ENCODE measurements at regions not wholly inside any gene's neighbourhood (a gene's known extent, or its start where the extent isn't known, plus 50 kb on each side); places are given as distances from the start of the nearest gene placed in this dataset.

DNA sequence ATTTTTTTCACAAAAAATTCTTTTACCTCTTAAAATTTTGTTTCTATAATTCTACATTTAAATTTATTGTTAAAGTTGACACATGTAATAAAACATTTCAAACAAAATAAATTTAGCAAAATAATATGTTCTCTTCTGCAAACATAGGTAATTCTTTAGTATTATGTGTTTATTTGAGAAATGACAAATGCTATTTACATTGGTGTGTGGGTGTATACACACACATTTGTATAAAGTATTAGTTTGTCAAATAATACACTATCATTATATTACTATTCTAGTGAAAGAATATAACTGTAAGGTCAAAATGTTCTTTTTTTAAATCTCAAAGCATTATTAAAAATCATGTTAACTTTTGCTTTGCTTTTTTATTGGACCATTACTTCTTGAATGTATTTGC is 1370.6 kb downstream of the SI start:
- TF ChIP-seq MYC (IDR thresholded peaks at IDR 0.05; ENCODE audit: low read depth, low read length) (no peak), EZH2 (IDR thresholded peaks at IDR 0.05; ENCODE audit: borderline replicate concordance, low read depth, low read length, severe bottlenecking) (no peak), FOS (IDR thresholded peaks at IDR 0.05; ENCODE audit: borderline replicate concordance, insufficient read depth, low read length) (no peak), POLR2AphosphoS5 (IDR thresholded peaks at IDR 0.05; ENCODE audit: insufficient read depth, low read depth, low read length) (no peak)
- TF ChIP-seq, protein P1, sequence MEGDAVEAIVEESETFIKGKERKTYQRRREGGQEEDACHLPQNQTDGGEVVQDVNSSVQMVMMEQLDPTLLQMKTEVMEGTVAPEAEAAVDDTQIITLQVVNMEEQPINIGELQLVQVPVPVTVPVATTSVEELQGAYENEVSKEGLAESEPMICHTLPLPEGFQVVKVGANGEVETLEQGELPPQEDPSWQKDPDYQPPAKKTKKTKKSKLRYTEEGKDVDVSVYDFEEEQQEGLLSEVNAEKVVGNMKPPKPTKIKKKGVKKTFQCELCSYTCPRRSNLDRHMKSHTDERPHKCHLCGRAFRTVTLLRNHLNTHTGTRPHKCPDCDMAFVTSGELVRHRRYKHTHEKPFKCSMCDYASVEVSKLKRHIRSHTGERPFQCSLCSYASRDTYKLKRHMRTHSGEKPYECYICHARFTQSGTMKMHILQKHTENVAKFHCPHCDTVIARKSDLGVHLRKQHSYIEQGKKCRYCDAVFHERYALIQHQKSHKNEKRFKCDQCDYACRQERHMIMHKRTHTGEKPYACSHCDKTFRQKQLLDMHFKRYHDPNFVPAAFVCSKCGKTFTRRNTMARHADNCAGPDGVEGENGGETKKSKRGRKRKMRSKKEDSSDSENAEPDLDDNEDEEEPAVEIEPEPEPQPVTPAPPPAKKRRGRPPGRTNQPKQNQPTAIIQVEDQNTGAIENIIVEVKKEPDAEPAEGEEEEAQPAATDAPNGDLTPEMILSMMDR (IDR thresholded peaks at IDR 0.05; ENCODE audit: extremely low read depth in 1 of 2, insufficient read depth in 1 of 2, low read depth in 1 of 2, low read length in 2 of 2): no peak

Data from endothelial cell of umbilical vein (primary cell).